Tibial nerve (tissue), 4 donors: ENCODE measurements at regions not wholly inside any gene's neighbourhood (a gene's known extent, or its start where the extent isn't known, plus 50 kb on each side); places are given as distances from the start of the nearest gene placed in this dataset.

ENCODE experiments used
- EP300 ChIP-seq, 2 donors: sonication (generic); formaldehyde crosslinking; IDR thresholded peaks; one replicate each; pipeline ENCODE4 v1.6.1; 2017; ENCODE audit warnings: antibody characterized with exemption in 2 of 2, mild to moderate bottlenecking in 1 of 2
- POLR2A ChIP-seq, 2 donors: fragments of 450-650 bp; IDR thresholded peaks; one replicate each; pipeline ENCODE4 v1.6.1; 2017; ENCODE audit warnings: antibody characterized with exemption in 2 of 2, mild to moderate bottlenecking in 2 of 2, moderate library complexity in 2 of 2
- TF ChIP-seq, protein P1 (sequence below), 5 experiments: fragments of 200-600 bp in 3 of 5; fragments of 450-650 bp in 2 of 5; sonication (generic) in 3 of 5; IDR thresholded peaks; one replicate each; pipeline ENCODE4 v1.5.1; 2016 to 2019; ENCODE audit warnings: antibody characterized with exemption in 5 of 5, mild to moderate bottlenecking in 3 of 5, moderate library complexity in 2 of 5

DNA sequence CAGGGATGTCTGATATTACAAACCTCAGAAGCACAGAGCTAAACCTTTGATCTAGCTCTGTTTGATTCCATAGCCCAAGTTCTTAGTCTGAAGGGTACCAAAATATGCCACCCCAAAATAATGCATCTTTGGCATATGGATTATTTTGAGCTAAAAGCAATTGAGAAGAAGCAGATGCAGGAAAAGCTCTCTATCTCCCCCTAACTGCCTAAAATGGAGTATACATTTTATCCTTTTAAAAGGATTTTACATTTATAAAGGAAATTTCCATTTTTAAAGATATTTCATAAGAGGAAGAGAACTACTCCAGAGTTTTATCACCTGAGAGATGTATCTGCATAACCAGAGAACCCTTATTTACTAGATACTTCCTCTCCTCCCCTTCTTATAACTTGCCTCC, 158.7 kb downstream of the ZNF674 start:
- no peak for TF ChIP-seq EP300 (IDR thresholded peaks at IDR 0.05)
- TF ChIP-seq, protein P1, sequence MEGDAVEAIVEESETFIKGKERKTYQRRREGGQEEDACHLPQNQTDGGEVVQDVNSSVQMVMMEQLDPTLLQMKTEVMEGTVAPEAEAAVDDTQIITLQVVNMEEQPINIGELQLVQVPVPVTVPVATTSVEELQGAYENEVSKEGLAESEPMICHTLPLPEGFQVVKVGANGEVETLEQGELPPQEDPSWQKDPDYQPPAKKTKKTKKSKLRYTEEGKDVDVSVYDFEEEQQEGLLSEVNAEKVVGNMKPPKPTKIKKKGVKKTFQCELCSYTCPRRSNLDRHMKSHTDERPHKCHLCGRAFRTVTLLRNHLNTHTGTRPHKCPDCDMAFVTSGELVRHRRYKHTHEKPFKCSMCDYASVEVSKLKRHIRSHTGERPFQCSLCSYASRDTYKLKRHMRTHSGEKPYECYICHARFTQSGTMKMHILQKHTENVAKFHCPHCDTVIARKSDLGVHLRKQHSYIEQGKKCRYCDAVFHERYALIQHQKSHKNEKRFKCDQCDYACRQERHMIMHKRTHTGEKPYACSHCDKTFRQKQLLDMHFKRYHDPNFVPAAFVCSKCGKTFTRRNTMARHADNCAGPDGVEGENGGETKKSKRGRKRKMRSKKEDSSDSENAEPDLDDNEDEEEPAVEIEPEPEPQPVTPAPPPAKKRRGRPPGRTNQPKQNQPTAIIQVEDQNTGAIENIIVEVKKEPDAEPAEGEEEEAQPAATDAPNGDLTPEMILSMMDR (IDR thresholded peaks at IDR 0.05), result peak in 1 of 5 experiments; percentile 14
- TF ChIP-seq POLR2A (IDR thresholded peaks at IDR 0.05), result no peak
